OCI-LY1 (cell line): ENCODE measurements at regions not wholly inside any gene's neighbourhood (a gene's known extent, or its start where the extent isn't known, plus 50 kb on each side); places are given as distances from the start of the nearest gene placed in this dataset.
"Not testable (repeated sequence)": the region's sequence is repeated elsewhere in the genome, so short reads cannot be mapped to it uniquely, and the experiment has no call there.

ENCODE experiments used
- H2AFZ ChIP-seq: fragments of 200-600 bp; sonication (generic), shearing (Covaris generic); 2 replicates; pipeline ENCODE4 v1.6.0; 2014; ENCODE audit warnings: antibody characterized with exemption, mild to moderate bottlenecking, low read length
- H3F3A ChIP-seq: fragments of 200-600 bp; sonication (generic), shearing (Covaris generic); 2 replicates; pipeline ENCODE4 v1.6.0; 2014; ENCODE audit warnings: mild to moderate bottlenecking, antibody characterized with exemption, low read length, moderate library complexity; ENCODE audit not compliant: insufficient read depth
- H3K27ac ChIP-seq: fragments of 200-600 bp; sonication (generic); 2 replicates; pipeline ENCODE4 v1.5.1; 2014; ENCODE audit warnings: low read length, mixed run types, mild to moderate bottlenecking, low read depth; ENCODE audit not compliant: poor library complexity, severe bottlenecking
- H3K27me3 ChIP-seq: fragments of 200-600 bp; sonication (generic); 2 replicates; pipeline ENCODE4 v1.6.0; 2014; ENCODE audit warnings: antibody characterized with exemption, mild to moderate bottlenecking, low read length, moderate library complexity; ENCODE audit not compliant: insufficient read depth
- H3K36me3 ChIP-seq: fragments of 200-600 bp; sonication (generic); 2 replicates; pipeline ENCODE4 v1.6.1; 2014; ENCODE audit warnings: mild to moderate bottlenecking, antibody characterized with exemption, low read length, moderate library complexity, mixed read lengths; ENCODE audit not compliant: insufficient read depth
- H3K4me1 ChIP-seq: fragments of 200-600 bp; sonication (generic); 2 replicates; pipeline ENCODE4 v1.5.1; 2014; ENCODE audit warnings: mild to moderate bottlenecking, low read length, moderate library complexity; ENCODE audit not compliant: insufficient read depth, severe bottlenecking
- H3K4me2 ChIP-seq: fragments of 200-600 bp; sonication (generic), shearing (Covaris generic); 2 replicates; pipeline ENCODE4 v1.6.1; 2014; ENCODE audit warnings: low read length
- H3K4me3 ChIP-seq: fragments of 200-600 bp; sonication (generic); 2 replicates; pipeline ENCODE4 v1.5.1; 2014; ENCODE audit warnings: low read length, low read depth, mild to moderate bottlenecking, mixed read lengths; ENCODE audit not compliant: poor library complexity, severe bottlenecking
- H3K79me2 ChIP-seq: fragments of 200-600 bp; shearing (Covaris generic); 2 replicates; pipeline ENCODE4 v1.6.1; 2016; ENCODE audit warnings: mixed run types, low read length, mixed read lengths; ENCODE audit not compliant: insufficient read depth
- H3K9ac ChIP-seq: fragments of 200-600 bp; sonication (generic), shearing (Covaris generic); 2 replicates; pipeline ENCODE4 v1.6.1; 2014; ENCODE audit warnings: mild to moderate bottlenecking, low read length, mixed read lengths
- H3K9me2 ChIP-seq: fragments of 200-600 bp; sonication (generic), shearing (Covaris generic); 2 replicates; pipeline ENCODE4 v1.6.1; 2014; ENCODE audit warnings: low read depth, mild to moderate bottlenecking, low read length, mixed read lengths
- H3K9me3 ChIP-seq: fragments of 200-600 bp; shearing (Covaris generic); 2 replicates; pipeline ENCODE4 v1.6.1; 2014; ENCODE audit warnings: low read length, mixed read lengths
- H4K20me1 ChIP-seq: fragments of 200-600 bp; sonication (generic), shearing (Covaris generic); 2 replicates; pipeline ENCODE4 v1.6.0; 2016; ENCODE audit warnings: mild to moderate bottlenecking, low read length; ENCODE audit not compliant: insufficient read depth
- CTCF ChIP-seq: fragments of 200-600 bp; sonication (generic), shearing (Covaris generic); IDR thresholded peaks from 2 replicates; pipeline ENCODE4 v1.5.1; 2017; ENCODE audit warnings: mild to moderate bottlenecking, antibody characterized with exemption, low read length, moderate library complexity, mixed read lengths
- EZH2 ChIP-seq: fragments of 200-600 bp; sonication (generic), shearing (Covaris generic); IDR thresholded peaks from 2 replicates; pipeline ENCODE4 v1.8.0; 2017; ENCODE audit warnings: borderline replicate concordance, mixed run types, mild to moderate bottlenecking, antibody characterized with exemption, low read length, moderate library complexity, mixed read lengths

DNA sequence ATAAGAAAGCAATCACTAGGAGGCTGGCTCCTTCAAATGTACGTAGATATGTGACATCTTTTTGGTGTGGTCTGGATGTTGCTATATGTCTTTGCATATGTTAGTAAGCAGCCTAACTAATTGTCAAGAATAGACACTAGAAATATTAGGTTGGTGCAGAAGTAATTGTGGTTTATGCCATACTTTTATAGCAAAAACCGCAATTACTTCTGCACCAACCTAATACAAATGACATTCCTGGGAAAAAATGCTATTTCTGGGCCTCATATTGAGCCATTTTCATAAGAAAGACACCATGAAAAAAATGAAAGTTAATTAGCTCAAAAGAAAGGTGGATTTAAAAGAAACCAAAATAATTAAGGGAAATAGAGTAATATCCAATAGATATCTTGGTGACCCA is 555.8 kb downstream of the ZNF385D start:
- TF ChIP-seq CTCF (no peak), EZH2 (no peak)
- no peaks in the 10 kb centered on the region for H3K79me2 ChIP-seq
- H3F3A ChIP-seq, result no peaks in the 10 kb centered on the region
- no peaks in the 10 kb centered on the region for H3K9me2 ChIP-seq
- no peak overlapping the region for H3K9ac ChIP-seq
- no peak overlapping the region for H3K4me2 ChIP-seq
- H3K9me3 ChIP-seq, result no peaks in the 10 kb centered on the region
- H3K4me3 ChIP-seq, result no peak overlapping the region
- H3K36me3 ChIP-seq, result no peaks in the 10 kb centered on the region
- H3K27ac ChIP-seq, result no peak overlapping the region
- no peaks in the 10 kb centered on the region for H3K4me1 ChIP-seq
- H2AFZ ChIP-seq, result no peak overlapping the region
- no peaks in the 10 kb centered on the region for H3K27me3 ChIP-seq
- no peaks in the 10 kb centered on the region for H4K20me1 ChIP-seq

DNA sequence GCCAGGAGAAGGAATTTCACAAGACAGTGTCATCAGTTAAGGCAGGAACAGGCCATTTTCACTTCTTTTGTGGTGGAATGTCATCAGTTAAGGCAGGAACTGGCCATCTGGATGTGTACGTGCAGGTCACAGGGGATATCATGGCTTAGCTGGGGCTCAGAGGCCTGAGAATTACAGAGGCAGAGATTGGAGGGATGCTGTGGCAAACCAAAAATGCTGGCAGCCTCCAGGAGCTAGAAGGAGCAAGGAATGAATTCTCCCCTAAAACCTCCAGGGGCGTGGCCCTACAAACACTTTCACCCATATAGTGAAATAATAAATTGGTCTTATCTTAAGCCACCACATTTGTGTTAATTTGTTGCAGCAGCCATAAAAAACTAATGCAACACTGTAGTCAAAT is 557.0 kb downstream of the ZNF385D start:
- H3K79me2 ChIP-seq, H3K4me1 ChIP-seq, H3K9me2 ChIP-seq, H4K20me1 ChIP-seq, H3K36me3 ChIP-seq, H3K4me2 ChIP-seq, H3K9me3 ChIP-seq, H3K27ac ChIP-seq, H3F3A ChIP-seq, H2AFZ ChIP-seq, H3K27me3 ChIP-seq, H3K9ac ChIP-seq, H3K4me3 ChIP-seq: not testable (repeated sequence)

- H3K9me2 ChIP-seq, result no peaks in the 10 kb centered on the region
- no peaks in the 10 kb centered on the region for H3K36me3 ChIP-seq
- H3K9me3 ChIP-seq, result no peaks in the 10 kb centered on the region
- H3K27ac ChIP-seq, result no peak overlapping the region
- no peak for TF ChIP-seq CTCF
- no peak for TF ChIP-seq EZH2
- no peak overlapping the region for H3K9ac ChIP-seq
- no peaks in the 10 kb centered on the region for H3K27me3 ChIP-seq
- no peaks in the 10 kb centered on the region for H4K20me1 ChIP-seq
- no peak overlapping the region for H3K4me3 ChIP-seq
- no peaks in the 10 kb centered on the region for H3K79me2 ChIP-seq
- H3F3A ChIP-seq, result no peaks in the 10 kb centered on the region
- H3K4me1 ChIP-seq, result no peaks in the 10 kb centered on the region
- H3K4me2 ChIP-seq, result no peak overlapping the region
- H2AFZ ChIP-seq, result no peak overlapping the region
Observed at GRCh38 chr3:21188459-21188858, 562.6 kb downstream of the ZNF385D start.

- Histone ChIP-seq H3K79me2 (no peaks in the 10 kb centered on the region), H3K4me2 (no peak overlapping the region), H3K27ac (no peak overlapping the region), H2AFZ (no peak overlapping the region), H3K27me3 (no peaks in the 10 kb centered on the region), H3K9me3 (no peaks in the 10 kb centered on the region), H3K4me1 (no peaks in the 10 kb centered on the region), H3K36me3 (no peaks in the 10 kb centered on the region), H4K20me1 (no peaks in the 10 kb centered on the region), H3K9ac (no peak overlapping the region), H3F3A (no peaks in the 10 kb centered on the region), H3K9me2 (no peaks in the 10 kb centered on the region), H3K4me3 (no peak overlapping the region)
- no peak for TF ChIP-seq EZH2
- TF ChIP-seq CTCF, result no peak
Observed at GRCh38 chr3:21185816-21186314, 565.1 kb downstream of the ZNF385D start.
